ENCODE measurements at regions not wholly inside any gene's neighbourhood (a gene's known extent, or its start where the extent isn't known, plus 50 kb on each side); places are given as distances from the start of the nearest gene placed in this dataset.

- no peak overlapping the region for H3K9ac ChIP-seq
- H3K79me2 ChIP-seq (ENCODE audit: insufficient read depth, low read depth): no peaks in the 10 kb centered on the region
- H3K4me1 ChIP-seq (ENCODE audit: low read depth, poor library complexity, severe bottlenecking): no peaks in the 10 kb centered on the region
- H4K20me1 ChIP-seq (ENCODE audit: insufficient read depth): no peaks in the 10 kb centered on the region
- no peak overlapping the region for H3K4me3 ChIP-seq (IDR thresholded peaks at IDR 0.05; ENCODE audit: insufficient read depth, low read depth, low read length)
- no peak overlapping the region for H2AFZ ChIP-seq (ENCODE audit: low read depth)
- no peak for TF ChIP-seq CTCF (conservative IDR thresholded peaks at IDR 0.05; ENCODE audit: low read depth, low read length)
- no peaks in the 10 kb centered on the region for H3K27me3 ChIP-seq (ENCODE audit: insufficient read depth, low read depth)
- H3K27ac ChIP-seq: no peak overlapping the region
- no peak overlapping the region for H3K4me2 ChIP-seq
- H3K36me3 ChIP-seq (ENCODE audit: insufficient read depth): no peaks in the 10 kb centered on the region
Observed at GRCh38 chr13:73975767-73976166, 158.4 kb downstream of the KLF12 start.

DNA sequence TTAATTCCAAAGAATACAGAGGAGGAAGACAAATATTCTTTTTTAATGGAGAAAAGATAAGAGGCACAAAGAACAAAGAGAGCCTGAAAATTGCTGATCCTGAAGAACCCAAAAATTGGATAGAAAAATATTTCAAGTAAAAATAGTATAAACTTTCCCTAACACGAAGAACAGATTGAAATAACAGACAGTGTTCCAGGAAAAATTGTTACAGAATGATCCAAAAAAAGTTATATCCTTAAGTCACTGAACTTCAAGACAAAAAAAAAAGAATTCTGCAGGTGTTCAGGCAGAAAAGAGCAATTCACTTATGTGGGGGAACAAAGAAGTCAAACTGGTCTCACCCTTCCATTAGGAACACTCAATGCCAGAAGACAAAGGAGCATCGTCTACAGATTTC is 160.2 kb downstream of the KLF12 start:
- no peak overlapping the region for H3K4me3 ChIP-seq (IDR thresholded peaks at IDR 0.05; ENCODE audit: insufficient read depth, low read depth, low read length)
- H2AFZ ChIP-seq (ENCODE audit: low read depth): no peak overlapping the region
- no peak for TF ChIP-seq CTCF (conservative IDR thresholded peaks at IDR 0.05; ENCODE audit: low read depth, low read length)
- no peak overlapping the region for H3K4me2 ChIP-seq
- H4K20me1 ChIP-seq (ENCODE audit: insufficient read depth): no peaks in the 10 kb centered on the region
- H3K36me3 ChIP-seq (ENCODE audit: insufficient read depth): no peaks in the 10 kb centered on the region
- no peak overlapping the region for H3K27ac ChIP-seq
- no peaks in the 10 kb centered on the region for H3K27me3 ChIP-seq (ENCODE audit: insufficient read depth, low read depth)
- H3K79me2 ChIP-seq (ENCODE audit: insufficient read depth, low read depth): no peaks in the 10 kb centered on the region
- no peaks in the 10 kb centered on the region for H3K4me1 ChIP-seq (ENCODE audit: low read depth, poor library complexity, severe bottlenecking)
- H3K9ac ChIP-seq: no peak overlapping the region

DNA sequence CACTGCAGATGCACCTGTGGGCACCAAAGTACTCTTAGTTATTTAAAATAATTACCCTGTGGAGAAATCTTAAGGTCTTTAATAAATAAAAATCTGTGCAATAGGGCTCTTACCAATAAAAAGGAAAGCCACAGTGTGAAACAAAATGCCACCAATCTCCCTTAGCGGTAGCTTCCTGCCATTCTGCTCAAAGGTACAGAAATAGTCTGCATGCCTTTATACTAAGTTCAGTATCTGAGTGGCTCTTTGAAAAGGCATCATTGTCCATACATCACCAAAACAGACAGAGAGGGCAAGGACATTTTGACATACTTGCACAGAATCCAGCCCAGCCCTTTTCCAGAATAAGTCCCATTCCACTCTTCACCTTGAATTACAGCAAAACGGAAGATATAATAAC is 161.0 kb downstream of the KLF12 start:
- Histone ChIP-seq H2AFZ (ENCODE audit: low read depth) (no peak overlapping the region), H3K4me2 (no peak overlapping the region), H3K27me3 (ENCODE audit: insufficient read depth, low read depth) (no peaks in the 10 kb centered on the region), H3K36me3 (ENCODE audit: insufficient read depth) (no peaks in the 10 kb centered on the region), H3K4me1 (ENCODE audit: low read depth, poor library complexity, severe bottlenecking) (no peaks in the 10 kb centered on the region), H3K4me3 (IDR thresholded peaks at IDR 0.05; ENCODE audit: insufficient read depth, low read depth, low read length) (no peak overlapping the region), H3K27ac (no peak overlapping the region), H4K20me1 (ENCODE audit: insufficient read depth) (no peaks in the 10 kb centered on the region), H3K79me2 (ENCODE audit: insufficient read depth, low read depth) (no peaks in the 10 kb centered on the region), H3K9ac (no peak overlapping the region)
- no peak for TF ChIP-seq CTCF (conservative IDR thresholded peaks at IDR 0.05; ENCODE audit: low read depth, low read length)

GRCh38 chr13:73972545-73972944 is 161.7 kb downstream of the KLF12 start:
- Histone ChIP-seq H3K4me2 (no peak overlapping the region), H3K9ac (no peak overlapping the region), H3K36me3 (ENCODE audit: insufficient read depth) (no peaks in the 10 kb centered on the region), H4K20me1 (ENCODE audit: insufficient read depth) (no peaks in the 10 kb centered on the region), H3K79me2 (ENCODE audit: insufficient read depth, low read depth) (no peaks in the 10 kb centered on the region), H3K27ac (no peak overlapping the region), H2AFZ (ENCODE audit: low read depth) (no peak overlapping the region), H3K4me1 (ENCODE audit: low read depth, poor library complexity, severe bottlenecking) (no peaks in the 10 kb centered on the region), H3K4me3 (IDR thresholded peaks at IDR 0.05; ENCODE audit: insufficient read depth, low read depth, low read length) (no peak overlapping the region), H3K27me3 (ENCODE audit: insufficient read depth, low read depth) (no peaks in the 10 kb centered on the region)
- TF ChIP-seq CTCF (conservative IDR thresholded peaks at IDR 0.05; ENCODE audit: low read depth, low read length): no peak

GRCh38 chr13:73971481-73971880 is 162.7 kb downstream of the KLF12 start:
- no peaks in the 10 kb centered on the region for H3K4me1 ChIP-seq (ENCODE audit: low read depth, poor library complexity, severe bottlenecking)
- H3K27ac ChIP-seq: no peak overlapping the region

More at GRCh38 chr13:73971481-73971880, 162.7 kb downstream of the KLF12 start:
- Histone ChIP-seq H3K4me2 (no peak overlapping the region), H2AFZ (ENCODE audit: low read depth) (no peak overlapping the region), H3K9ac (no peak overlapping the region), H3K79me2 (ENCODE audit: insufficient read depth, low read depth) (no peaks in the 10 kb centered on the region), H3K4me3 (IDR thresholded peaks at IDR 0.05; ENCODE audit: insufficient read depth, low read depth, low read length) (no peak overlapping the region), H3K27me3 (ENCODE audit: insufficient read depth, low read depth) (no peaks in the 10 kb centered on the region), H3K36me3 (ENCODE audit: insufficient read depth) (no peaks in the 10 kb centered on the region), H4K20me1 (ENCODE audit: insufficient read depth) (no peaks in the 10 kb centered on the region)
- TF ChIP-seq CTCF (conservative IDR thresholded peaks at IDR 0.05; ENCODE audit: low read depth, low read length): no peak
